ENCODE measurements at regions not wholly inside any gene's neighbourhood (a gene's known extent, or its start where the extent isn't known, plus 50 kb on each side); places are given as distances from the start of the nearest gene placed in this dataset.

DNA sequence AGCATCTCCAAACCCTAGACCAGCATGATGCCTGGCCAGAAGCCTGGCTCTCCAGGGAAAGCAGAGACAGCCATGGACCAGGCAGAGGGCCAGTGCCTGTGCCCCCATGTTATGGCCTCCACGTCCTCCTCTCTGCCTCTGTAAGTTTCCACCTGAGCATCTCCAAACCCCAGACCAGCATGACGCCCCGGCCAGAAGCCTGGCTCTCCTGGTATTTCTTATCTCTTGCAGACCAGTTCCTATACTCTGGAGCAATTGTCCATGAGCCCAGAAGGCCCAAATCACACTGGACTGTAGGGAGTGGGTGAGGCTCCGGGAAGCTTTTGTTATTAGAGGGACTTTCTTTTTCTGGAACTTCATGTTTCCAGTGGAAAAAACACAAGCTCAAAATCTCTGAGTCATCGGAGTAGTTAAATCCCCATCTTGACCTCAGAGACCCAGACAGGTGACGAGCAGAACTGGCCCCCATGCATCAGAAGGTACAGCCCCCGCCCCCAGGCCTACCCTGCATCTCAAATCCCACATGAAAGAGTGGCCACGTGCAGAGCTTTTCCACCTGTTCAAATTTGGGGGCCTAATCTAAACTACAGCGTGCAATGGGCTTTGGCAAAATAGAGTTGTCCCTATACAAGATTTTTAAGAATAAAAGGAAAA lies 110.2 kb upstream of the FOXQ1 start:
- no peak for DNase-seq (ENCODE audit: low read depth)

DNA sequence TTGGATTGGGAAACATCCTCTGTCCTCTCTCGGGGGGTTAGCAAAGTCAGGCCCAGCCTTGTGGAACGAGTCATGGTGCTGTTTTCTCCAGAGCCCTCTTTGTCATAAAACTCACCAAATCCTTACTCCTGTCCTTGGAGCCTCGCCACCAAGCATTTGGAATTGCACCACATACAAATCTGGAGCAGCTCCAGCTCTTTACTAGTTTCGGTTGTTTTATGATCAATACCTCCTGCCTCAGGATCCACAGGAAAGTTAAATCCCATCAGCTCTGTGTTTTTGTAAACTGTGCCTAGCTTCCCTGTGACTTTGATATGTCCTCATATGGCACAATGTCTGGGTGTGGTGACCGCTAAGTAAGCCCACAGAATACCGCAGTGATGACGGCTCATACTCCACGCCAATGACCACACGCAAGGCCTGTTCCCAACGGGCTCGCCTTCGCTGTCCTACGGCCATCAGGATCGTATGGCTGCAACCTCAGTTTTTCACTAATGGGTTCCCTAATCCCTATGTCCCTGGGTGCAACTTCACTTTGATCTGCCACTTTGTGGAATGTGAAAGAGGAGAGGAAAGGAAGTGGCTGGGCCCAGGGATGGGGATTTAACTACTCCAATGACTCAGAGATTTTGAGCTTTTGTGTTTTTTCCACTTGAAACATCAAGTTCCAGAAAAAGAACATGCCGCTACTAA lies 111.3 kb upstream of the FOXQ1 start:
- DNase-seq (ENCODE audit: low read depth), result peak; percentile 77

DNA sequence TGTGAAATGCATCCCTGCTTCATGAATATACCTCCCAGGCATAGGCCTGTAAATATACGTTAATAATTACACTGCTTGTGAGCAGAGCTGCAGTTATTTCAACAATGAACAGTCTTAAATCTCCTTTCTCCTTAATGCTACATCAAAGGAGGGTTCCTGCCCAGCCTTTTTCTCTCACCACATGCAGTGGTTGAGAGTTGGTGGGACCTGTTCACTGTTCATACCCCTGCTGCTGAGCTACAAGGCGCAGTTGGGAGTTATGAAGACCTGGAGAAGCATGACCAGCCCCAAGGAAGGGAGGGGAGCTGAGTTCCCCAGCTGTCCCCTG lies 111.9 kb upstream of the FOXQ1 start:
- DNase-seq (ENCODE audit: low read depth), result no peak

DNA sequence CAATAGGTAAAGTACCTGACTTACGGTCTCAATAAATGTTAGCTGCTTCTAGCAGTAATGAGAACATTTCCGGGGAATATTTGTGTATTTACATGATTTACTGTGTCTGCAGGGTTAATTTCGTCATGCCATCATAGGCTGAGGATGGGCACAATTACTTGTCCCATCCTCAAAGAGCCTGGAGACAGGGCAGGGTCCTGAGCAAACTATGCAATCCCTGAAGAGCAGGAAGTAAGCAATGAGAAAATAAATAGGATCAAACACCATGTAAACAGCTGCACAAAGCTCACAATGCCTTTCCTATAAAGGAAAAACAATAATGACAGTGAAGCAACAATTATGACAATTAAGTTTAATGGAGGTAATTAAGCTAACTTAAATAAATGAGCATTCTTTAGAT lies 114.6 kb upstream of the FOXQ1 start:
- no peak for DNase-seq (ENCODE audit: low read depth)

DNA sequence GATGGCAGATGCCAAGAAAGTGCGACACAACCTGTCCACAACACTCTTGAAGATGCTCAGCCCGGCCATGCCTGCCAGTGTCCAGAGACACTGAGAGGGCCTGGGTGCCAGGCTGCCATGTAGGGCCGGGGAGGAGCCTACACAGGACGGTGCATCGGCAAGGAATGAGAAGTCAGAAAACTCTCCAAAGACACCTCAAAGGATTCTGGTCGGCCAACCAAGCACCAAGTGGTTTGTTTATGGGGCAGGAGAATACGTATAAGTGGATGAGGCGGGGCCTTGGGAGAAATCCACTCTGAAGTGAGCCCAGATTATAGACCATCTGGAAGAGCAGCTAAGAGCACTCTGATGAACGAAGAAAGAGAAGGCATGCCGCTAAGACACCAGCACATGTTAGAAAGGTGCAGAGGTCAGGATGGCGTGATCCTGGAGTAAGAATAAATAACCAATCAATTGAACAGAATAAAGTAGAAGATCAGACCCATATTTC lies 120.7 kb upstream of the FOXQ1 start:
- DNase-seq (ENCODE audit: low read depth), result no peak

DNA sequence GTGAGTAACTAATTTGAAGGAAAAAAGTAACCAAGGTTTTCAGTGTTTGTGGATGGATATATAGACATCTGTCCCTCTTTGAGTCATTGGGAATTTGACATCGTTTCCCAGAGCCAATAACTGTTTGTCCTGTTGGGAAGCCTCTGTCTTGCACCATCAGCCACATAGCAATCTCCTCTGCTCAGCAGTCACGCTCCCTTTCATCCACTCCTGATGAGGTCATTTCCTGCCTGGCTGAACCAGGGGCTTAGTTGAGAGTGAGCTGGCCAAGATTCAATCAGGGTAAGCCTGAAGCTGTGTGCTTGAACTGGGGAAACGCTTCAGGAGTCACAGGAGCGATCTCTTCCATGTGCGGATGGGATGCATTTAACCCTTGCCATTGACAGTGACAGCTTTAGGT lies 121.5 kb upstream of the FOXQ1 start:
- DNase-seq (ENCODE audit: low read depth), result peak; percentile 95

DNA sequence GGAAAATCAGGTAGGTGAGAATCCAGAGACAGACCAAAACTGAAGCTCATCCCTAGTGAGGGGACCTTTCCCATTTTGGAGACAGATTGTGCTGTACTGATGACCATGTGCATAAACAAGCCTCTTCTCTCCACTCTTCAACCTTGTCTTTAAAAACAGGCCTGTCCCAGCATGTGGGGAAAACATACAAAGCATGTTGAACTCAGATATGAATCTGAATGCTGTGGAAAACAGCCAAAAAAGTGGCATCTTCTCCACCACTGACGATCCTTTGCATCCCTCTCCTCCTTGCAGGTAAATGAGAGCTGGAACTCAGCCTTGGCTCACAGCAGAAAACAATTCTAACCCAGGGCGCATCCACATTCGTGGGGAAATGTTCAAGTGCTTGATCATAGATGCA lies 123.7 kb upstream of the FOXQ1 start:
- DNase-seq (ENCODE audit: low read depth), result no peak

DNA sequence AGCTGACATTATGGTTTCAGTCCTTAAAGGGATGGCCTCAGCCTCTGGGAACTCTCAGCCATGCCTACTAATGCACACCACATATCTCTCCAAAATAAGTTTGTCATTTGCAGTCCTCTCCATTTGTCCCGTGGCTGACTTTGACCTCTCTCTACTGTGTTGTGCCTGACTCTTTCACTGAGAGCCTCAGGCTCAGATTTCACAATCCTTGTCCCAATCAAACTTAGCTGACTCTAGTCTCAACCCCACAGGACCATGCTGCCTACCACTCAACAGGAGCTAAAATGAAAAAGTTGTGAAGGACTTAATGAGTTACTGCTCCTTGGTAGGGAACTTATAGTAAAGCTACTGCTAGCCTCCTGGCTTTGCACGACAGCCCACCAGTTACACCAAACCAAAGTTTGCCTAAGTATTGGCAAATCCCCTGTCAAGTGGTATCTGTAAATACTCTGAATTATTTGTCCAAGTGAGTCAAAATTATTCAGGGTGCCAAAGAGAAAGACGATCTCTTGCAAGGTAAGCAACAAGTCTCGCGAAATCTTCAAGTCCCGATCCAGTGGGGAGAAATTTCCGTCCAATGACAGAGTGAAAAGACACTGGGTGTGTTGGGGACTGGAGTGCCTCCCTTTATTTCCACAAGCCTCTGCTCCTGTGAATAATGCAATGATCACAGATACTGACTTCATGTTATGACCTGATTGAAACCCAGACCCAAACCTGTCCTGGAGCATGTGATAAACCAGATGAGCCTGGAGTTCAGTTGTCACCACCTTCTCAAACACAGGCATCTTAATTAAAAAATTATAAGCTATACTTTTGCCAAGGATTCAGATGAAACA lies 124.4 kb upstream of the FOXQ1 start:
- DNase-seq (ENCODE audit: low read depth), result no peak

DNA sequence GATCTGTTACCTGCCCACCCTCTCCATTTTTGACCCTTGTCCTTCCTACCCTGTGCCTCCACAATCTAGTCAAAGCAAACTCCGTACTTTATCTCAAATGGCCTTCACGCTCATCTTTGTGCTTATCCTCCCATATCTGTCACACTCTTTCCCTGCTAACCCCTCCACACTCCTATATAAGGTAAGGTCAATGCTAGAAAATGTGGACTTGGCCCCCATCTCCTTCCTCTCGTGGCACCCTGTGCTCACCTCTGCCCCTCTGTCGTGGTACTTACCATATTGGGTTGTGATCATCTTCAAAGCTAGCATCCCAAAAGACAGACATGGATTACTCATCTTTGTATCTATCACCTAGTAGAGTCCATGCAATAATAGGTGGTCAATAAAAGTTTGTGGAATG lies 127.6 kb upstream of the FOXQ1 start:
- DNase-seq (ENCODE audit: low read depth), result no peak

DNA sequence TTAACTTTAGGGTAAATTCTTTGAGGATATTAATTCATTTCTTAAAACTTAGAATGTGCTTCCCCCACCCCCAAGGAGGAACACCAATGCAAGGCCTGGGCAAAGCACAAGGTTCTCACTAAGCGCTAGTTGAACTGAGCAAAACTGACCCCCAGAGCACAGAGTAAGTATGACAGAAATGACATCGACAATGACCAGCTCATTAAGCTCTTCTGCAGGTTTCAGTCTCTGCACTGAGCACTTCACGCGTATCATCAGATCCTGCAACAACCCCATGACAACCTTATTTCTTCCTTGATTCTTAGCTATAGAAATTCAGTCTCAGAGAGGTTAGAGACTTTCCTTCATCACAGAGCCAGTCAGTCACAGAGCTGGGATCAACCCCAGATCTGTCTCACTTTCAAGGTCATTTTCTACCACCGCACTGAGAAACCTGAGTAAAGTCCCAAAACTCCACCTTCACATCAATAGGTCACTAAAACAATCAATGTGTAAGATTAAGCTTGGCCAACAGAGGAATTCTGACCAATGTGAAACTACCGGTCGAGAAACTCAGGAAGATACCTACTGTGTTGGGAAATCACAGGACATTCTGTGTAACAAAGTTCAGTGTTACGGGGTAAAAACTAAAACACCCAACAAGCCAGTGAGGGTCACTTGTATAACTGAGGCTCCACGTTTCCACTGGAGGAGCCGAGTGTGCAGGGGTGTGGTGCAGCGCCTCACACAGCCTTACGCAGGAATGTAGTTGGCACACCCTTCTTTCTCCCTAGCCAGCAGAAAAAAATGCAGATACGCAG lies 129.0 kb upstream of the FOXQ1 start:
- no peak for DNase-seq (ENCODE audit: low read depth)

DNA sequence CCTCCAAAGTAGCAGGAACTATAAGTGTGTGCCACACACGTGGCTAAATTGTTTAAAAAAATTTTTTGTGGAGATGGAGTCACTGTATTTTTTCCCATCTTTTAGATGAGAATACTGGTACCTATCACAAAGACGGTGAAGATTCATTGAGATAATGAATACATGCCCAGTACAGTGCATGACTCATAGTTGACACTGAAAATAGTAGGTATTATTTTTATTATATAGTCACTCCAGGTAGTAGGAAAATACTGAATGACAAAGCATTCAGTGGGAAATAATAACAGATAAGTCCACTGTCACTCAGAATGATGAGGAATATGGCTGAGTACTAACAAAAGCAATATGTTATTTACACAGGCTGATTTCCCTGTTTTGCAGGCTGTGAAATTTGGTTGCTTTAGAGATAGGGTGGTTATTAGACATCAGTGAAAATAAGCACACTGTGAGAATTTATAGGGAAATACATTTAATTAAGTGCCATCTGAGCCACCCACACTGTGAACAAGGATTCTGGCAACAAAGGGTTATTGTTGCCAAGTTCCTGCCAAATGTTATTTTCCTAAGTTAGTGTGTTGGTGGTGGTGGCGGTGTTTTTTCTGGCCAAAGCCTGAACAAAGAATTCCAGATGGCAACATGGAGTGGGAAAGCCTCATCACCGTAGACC lies 129.8 kb upstream of the FOXQ1 start:
- no peak for DNase-seq (ENCODE audit: low read depth)

DNA sequence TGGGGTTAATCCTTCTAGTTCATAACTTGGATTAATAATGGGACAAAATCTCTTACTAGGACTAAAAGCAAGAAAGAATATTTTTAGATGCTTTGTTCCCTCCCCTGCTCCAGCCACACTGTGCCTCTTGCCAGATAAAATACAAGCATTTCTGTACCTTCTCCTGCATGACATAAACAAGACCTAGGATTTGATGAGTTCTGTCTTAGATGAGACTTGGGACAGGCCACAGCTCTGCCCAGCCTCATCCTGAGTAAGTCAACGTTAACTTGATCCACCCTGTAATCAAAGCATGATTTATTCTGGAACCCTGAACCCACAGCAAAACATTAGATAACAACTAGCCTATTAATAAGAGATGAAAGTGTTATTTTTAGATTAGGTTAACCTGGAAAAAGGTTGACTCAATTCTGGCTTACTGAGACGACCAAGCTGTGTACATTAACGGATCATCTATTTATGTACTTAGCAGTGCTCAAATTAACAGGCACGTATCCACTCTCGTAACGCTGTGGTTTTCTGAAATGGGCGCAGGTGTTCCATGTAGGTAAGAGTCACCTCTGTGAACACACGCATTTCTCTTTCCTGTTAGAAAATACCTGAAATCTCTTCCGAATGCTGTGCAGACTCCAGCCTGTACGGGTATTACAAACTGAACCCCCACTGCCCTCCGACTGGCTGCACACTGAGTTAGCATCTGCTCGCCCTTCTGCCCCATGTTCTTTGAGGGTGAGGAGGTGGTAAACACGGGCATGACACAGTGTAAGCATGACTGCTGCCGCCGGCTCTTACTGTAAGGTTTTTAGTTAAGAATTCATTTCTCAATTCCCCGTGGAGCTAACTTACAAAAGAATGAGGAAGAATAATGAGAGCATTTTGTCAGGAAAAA lies 132.1 kb upstream of the FOXQ1 start:
- DNase-seq (ENCODE audit: low read depth), result no peak

DNA sequence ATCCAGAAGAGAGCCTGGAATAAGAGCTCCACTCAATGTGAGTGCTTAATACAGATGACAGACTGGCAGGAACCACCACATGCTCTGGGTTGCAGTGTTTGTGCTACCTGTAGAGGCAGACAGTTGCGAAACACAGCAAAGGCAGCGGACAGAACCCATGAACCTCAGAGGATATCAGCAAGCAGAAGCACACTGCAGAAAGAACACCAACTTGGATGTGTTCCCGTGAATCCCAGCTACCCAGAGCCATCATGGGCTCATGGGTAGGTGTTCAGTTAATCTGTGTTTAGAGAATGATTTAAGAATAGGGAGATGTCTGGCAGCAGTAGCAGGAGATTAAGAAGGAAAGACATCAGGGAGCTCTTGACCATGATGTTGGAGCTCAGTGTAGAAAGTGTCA lies 133.3 kb upstream of the FOXQ1 start:
- DNase-seq (ENCODE audit: low read depth), result no peak

DNA sequence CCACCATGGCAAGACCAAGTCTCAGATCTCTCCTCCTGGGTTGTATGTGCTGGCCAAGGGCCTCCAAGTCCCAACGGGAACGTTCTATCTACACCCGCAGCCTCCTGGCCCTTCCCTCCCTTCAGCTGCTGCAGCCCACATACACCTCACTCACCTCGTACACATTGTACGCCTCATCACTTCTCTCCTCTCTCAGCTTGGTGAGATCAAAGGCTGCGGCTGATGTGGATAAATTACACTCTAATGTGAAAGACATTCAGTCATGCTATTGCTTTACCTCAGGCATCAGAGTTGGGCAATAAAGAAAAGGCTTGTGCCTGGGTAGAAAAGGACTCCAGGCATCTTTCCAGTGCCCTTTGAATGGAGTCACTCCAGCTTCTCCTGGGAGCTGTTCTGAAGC lies 135.3 kb upstream of the FOXQ1 start:
- no peak for DNase-seq (ENCODE audit: low read depth)

DNA sequence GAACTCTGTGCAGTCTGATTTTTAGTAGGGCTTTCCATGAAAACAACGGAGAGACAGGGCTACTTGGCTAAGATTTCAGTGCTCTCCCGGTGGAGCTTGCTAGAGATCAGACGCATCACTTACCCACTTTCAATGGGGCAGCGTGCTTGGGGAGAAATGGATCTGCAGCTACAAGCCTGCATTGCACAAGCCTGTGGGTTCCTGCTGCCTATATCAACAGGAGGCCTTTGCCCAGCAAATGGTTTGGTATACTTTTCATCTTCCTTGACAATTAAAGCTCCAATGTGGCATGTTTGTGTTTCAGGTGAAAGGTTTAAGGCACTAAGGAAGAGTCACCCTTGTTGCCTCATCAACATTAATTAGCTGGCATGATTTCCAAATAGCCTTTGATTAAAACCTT lies 136.0 kb upstream of the FOXQ1 start:
- DNase-seq (ENCODE audit: low read depth), result no peak

DNA sequence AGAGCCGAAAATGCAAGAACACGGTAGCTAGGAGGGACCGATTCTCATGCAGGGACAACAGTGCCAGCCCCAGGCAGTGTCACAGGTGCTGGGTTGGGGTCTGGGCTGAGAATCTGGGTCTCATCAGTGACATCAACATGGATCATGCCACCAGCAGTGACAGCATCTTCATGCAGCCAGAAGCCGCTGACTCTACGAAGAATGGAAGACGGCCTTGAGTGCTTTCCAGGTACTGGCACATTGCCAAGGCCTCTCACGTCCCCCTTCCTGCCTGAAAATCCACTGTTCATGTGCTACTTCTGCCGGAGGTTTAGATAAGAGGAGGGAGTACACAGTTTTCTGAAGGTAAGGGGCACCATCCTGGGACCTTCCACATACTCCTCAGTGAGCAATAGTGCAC lies 141.1 kb upstream of the FOXQ1 start:
- DNase-seq (ENCODE audit: low read depth), result no peak

DNA sequence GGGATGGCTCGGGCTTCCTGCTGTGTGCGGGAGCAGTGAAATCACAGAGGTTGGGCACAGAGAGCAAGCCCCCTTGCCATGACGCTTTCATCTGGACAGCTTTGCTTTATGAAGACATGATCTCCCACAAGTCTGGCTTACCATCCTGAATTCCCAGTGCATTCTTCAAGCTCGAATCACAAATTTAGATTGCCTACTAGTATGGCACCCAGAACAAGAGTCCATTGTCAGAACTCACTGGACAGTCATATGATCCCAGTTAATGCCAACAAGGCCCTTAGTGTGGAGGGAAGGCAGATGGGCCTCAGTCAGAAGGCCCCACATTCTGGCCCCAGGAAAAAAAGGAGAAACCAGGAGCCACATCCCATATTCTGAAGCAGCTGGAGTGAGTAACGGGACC lies 147.3 kb upstream of the FOXQ1 start:
- peak; percentile 44 for DNase-seq (ENCODE audit: low read depth)

DNA sequence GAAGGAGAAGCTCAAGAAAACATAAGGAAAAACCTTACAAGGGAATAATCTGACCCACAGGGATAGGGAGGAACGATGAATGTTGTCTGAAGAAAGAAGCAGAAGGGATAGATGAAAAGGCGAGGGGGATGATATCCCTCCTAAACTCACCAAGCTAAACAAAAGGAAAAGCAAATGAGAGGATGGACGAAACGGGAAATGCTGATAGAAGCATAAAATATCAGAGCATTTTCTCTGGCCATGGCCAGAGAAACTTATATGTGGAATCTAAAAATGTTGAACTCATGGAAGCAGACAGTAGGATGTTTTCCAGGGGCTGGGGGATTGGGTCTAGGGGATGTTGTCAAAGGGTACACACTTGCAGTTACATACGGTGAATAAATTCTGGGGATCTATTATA lies 148.4 kb upstream of the FOXQ1 start:
- no peak for DNase-seq (ENCODE audit: low read depth)

DNA sequence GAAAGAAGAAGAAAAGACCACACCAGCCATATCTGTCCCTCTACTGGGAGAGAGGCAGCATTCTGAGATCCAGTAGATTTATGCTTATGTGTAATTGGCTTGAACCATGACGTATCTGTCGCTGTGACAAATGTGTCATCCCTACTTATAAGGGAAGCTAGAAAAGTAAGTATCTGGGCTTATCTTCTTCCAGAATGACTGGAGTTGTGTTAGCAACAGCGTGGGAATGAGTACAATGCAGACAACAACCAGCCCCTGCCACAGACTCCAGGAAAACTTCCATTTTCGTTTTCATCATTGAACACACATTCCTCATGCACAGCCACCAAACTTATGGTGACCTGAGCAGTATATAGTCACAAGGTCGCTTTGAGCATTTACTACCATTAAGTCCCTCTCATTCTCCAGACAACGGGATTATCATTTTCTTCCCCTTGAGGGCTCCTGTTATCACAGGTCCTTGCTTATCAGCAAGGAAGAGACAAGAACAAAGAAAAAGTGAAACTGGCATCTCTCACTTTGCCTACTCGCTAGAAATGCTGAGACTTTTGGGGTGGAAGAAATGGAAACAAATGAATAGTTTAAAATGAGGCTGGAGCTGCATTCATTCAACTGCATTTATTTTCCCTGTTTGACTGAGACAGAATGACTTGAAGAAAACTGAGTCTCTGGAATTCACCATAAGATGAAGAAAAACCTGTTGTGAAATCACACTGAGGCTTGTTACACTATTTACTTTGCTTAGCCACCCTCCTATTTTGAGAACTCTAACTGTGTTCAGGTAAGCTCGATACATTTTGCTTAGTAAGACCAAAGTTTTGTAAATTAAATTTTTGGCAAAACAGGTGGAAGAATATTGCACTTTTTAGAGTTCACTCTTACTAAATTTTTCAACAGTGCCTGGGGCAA lies 149.3 kb upstream of the FOXQ1 start:
- DNase-seq (ENCODE audit: low read depth), result peak; percentile 45

Measured in HT1080 (cell line).